Muscle of leg (tissue), 3 donors: ENCODE measurements at regions not wholly inside any gene's neighbourhood (a gene's known extent, or its start where the extent isn't known, plus 50 kb on each side); places are given as distances from the start of the nearest gene placed in this dataset.
A peak's percentile ranks its signal among the peaks of the same experiment; 100 is the strongest.

Experiments
- DNase-seq: peaks from one replicate; pipeline ENCODE4 v3.0.0; 2013
- H3K27ac ChIP-seq: one replicate; pipeline ENCODE4 v1.5.1; 2013; ENCODE audit warnings: mild to moderate bottlenecking, low read length, control low read depth
- H3K27me3 ChIP-seq: one replicate; pipeline ENCODE4 v1.6.1; 2013; ENCODE audit warnings: low read length; ENCODE audit not compliant: control insufficient read depth, insufficient read depth
- H3K36me3 ChIP-seq: one replicate; pipeline ENCODE4 v1.6.1; 2013; ENCODE audit warnings: low read length; ENCODE audit not compliant: control insufficient read depth, insufficient read depth
- H3K4me1 ChIP-seq: one replicate; pipeline ENCODE4 v1.6.1; 2013; ENCODE audit warnings: low read length; ENCODE audit not compliant: control insufficient read depth, insufficient read depth
- H3K4me3 ChIP-seq: one replicate; pipeline ENCODE4 v1.5.1; 2013; ENCODE audit warnings: low read length, control low read depth
- H3K9me3 ChIP-seq: replicated peaks from 2 replicates; pipeline ENCODE4 v1.6.1; 2013; ENCODE audit warnings: low read depth, low read length; ENCODE audit not compliant: control insufficient read depth
- WGBS: methylation state at CpG from one replicate; pipeline ENCODE4 v1.1.5; 2013; ENCODE audit warnings: missing lambda C conversion rate; ENCODE audit not compliant: insufficient coverage; 5-methylcytosine and 5-hydroxymethylcytosine counted together

- Histone ChIP-seq H3K36me3 (no peaks in the 10 kb centered on the region), H3K27me3 (no peaks in the 10 kb centered on the region), H3K4me3 (no peak overlapping the region), H3K9me3 (peaks cover 2% of the 10 kb centered on the region), H3K27ac (peak overlapping the region; percentile 65), H3K4me1 (peaks cover 21% of the 10 kb centered on the region)
- no CpG with 5 or more reads among the region's 5 CpGs for WGBS
- DNase-seq, result no peak
Measured at GRCh38 chr3:178318941-178319816, 217.1 kb upstream of the KCNMB2 start.

- peaks cover 2% of the 10 kb centered on the region for H3K9me3 ChIP-seq
- peak; percentile 90 for DNase-seq
- peak overlapping the region; percentile 65 for H3K27ac ChIP-seq
- H3K27me3 ChIP-seq, result no peaks in the 10 kb centered on the region
- no peaks in the 10 kb centered on the region for H3K36me3 ChIP-seq
- whole genome bisulfite sequencing, result no CpG with 5 or more reads among the region's 4 CpGs
- H3K4me3 ChIP-seq, result no peak overlapping the region
- H3K4me1 ChIP-seq, result peaks cover 21% of the 10 kb centered on the region
Measured at GRCh38 chr3:178320456-178321351, 215.5 kb upstream of the KCNMB2 start.

- H3K27me3 ChIP-seq, result no peaks in the 10 kb centered on the region
- H3K36me3 ChIP-seq, result no peaks in the 10 kb centered on the region
- H3K4me3 ChIP-seq, result no peak overlapping the region
- DNase-seq, result no peak
- no peak overlapping the region for H3K27ac ChIP-seq
- WGBS, result 87% methylated on average over 5 of the region's 5 CpGs
- peaks cover 19% of the 10 kb centered on the region for H3K4me1 ChIP-seq
- H3K9me3 ChIP-seq, result peaks cover 1% of the 10 kb centered on the region
Measured at GRCh38 chr3:178324356-178324755, 211.9 kb upstream of the KCNMB2 start.

GRCh38 chr3:178325330-178325729 is 210.9 kb upstream of the KCNMB2 start:
- WGBS, result no CpG with 5 or more reads among the region's 1 CpG
- H3K27me3 ChIP-seq, result no peaks in the 10 kb centered on the region
- DNase-seq, result peak; percentile 63

GRCh38 chr3:178329936-178330335 is 206.3 kb upstream of the KCNMB2 start:
- Histone ChIP-seq H3K4me1 (no peaks in the 10 kb centered on the region), H3K27ac (no peak overlapping the region), H3K9me3 (peaks cover 5% of the 10 kb centered on the region), H3K27me3 (no peaks in the 10 kb centered on the region), H3K36me3 (no peaks in the 10 kb centered on the region), H3K4me3 (no peak overlapping the region)
- WGBS, result no CpG with 5 or more reads among the region's 1 CpG
- peak; percentile 63 for DNase-seq

More at GRCh38 chr3:178325330-178325729, 210.9 kb upstream of the KCNMB2 start:
- H3K9me3 ChIP-seq, result peaks cover 2% of the 10 kb centered on the region
- H3K27ac ChIP-seq, result no peak overlapping the region
- H3K4me1 ChIP-seq, result peaks cover 13% of the 10 kb centered on the region
- H3K4me3 ChIP-seq, result no peak overlapping the region
- no peaks in the 10 kb centered on the region for H3K36me3 ChIP-seq

- Histone ChIP-seq H3K4me3 (no peak overlapping the region), H3K9me3 (peaks cover 5% of the 10 kb centered on the region), H3K27ac (no peak overlapping the region), H3K36me3 (no peaks in the 10 kb centered on the region), H3K27me3 (no peaks in the 10 kb centered on the region), H3K4me1 (no peaks in the 10 kb centered on the region)
- no peak for DNase-seq
- WGBS, result 96% methylated on average over 3 of the region's 3 CpGs
Measured at GRCh38 chr3:178334239-178334638, 202.0 kb upstream of the KCNMB2 start.

GRCh38 chr3:178336336-178336735 is 199.9 kb upstream of the KCNMB2 start:
- H3K4me1 ChIP-seq, result no peaks in the 10 kb centered on the region
- no peak overlapping the region for H3K4me3 ChIP-seq
- H3K27me3 ChIP-seq, result no peaks in the 10 kb centered on the region
- peaks cover 4% of the 10 kb centered on the region for H3K9me3 ChIP-seq
- 60% methylated on average over 1 of the region's 1 CpG for WGBS
- DNase-seq, result no peak
- H3K36me3 ChIP-seq, result no peaks in the 10 kb centered on the region
- no peak overlapping the region for H3K27ac ChIP-seq

GRCh38 chr3:178340506-178340905 is 195.7 kb upstream of the KCNMB2 start:
- H3K9me3 ChIP-seq, result no peaks in the 10 kb centered on the region
- H3K4me3 ChIP-seq, result no peak overlapping the region
- H3K36me3 ChIP-seq, result no peaks in the 10 kb centered on the region
- DNase-seq, result no peak
- WGBS, result no CpG with 5 or more reads among the region's 2 CpGs
- H3K27ac ChIP-seq, result no peak overlapping the region
- H3K4me1 ChIP-seq, result peaks cover 3% of the 10 kb centered on the region
- no peaks in the 10 kb centered on the region for H3K27me3 ChIP-seq

GRCh38 chr3:178341636-178342035 is 194.6 kb upstream of the KCNMB2 start:
- Histone ChIP-seq H3K4me1 (peaks cover 3% of the 10 kb centered on the region), H3K9me3 (no peaks in the 10 kb centered on the region), H3K27ac (no peak overlapping the region), H3K36me3 (no peaks in the 10 kb centered on the region), H3K4me3 (no peak overlapping the region), H3K27me3 (no peaks in the 10 kb centered on the region)
- no peak for DNase-seq
- WGBS, result 88% methylated on average over 2 of the region's 7 CpGs

GRCh38 chr3:178342111-178342510 is 194.1 kb upstream of the KCNMB2 start:
- Histone ChIP-seq H3K36me3 (no peaks in the 10 kb centered on the region), H3K9me3 (no peaks in the 10 kb centered on the region), H3K4me1 (peaks cover 3% of the 10 kb centered on the region), H3K27me3 (no peaks in the 10 kb centered on the region), H3K27ac (no peak overlapping the region), H3K4me3 (no peak overlapping the region)
- DNase-seq, result no peak
- WGBS, result no CpG with 5 or more reads among the region's 2 CpGs
